ENCODE measurements at regions not wholly inside any gene's neighbourhood (a gene's known extent, or its start where the extent isn't known, plus 50 kb on each side); places are given as distances from the start of the nearest gene placed in this dataset.

- no peak for DNase-seq (ENCODE audit: low spot score)
- no peaks in the 10 kb centered on the region for H3K9me3 Mint-ChIP-seq
- H2AFZ ChIP-seq (replicated peaks) = no peak overlapping the region
- H3K4me3 Mint-ChIP-seq = no peak overlapping the region
- H3K79me2 ChIP-seq (ENCODE audit: low read depth) = no peaks in the 10 kb centered on the region
- no peak overlapping the region for H3K27ac Mint-ChIP-seq
- H3K9me3 ChIP-seq (ENCODE audit: low read depth) = no peaks in the 10 kb centered on the region
- H3F3A ChIP-seq (ENCODE audit: low read depth) = no peaks in the 10 kb centered on the region
- H3K4me3 ChIP-seq = no peak overlapping the region
- H3K36me3 Mint-ChIP-seq = no peaks in the 10 kb centered on the region
- no peak overlapping the region for H3K27ac ChIP-seq
- peaks cover 7% of the 10 kb centered on the region for H3K4me1 ChIP-seq
- H3K27me3 ChIP-seq = no peaks in the 10 kb centered on the region
- peaks cover 4% of the 10 kb centered on the region for H3K27me3 Mint-ChIP-seq (ENCODE audit: insufficient read depth, low read depth)
- no peak overlapping the region for H3K4me2 ChIP-seq
- no peaks in the 10 kb centered on the region for H3K36me3 ChIP-seq
- no peaks in the 10 kb centered on the region for H4K20me1 ChIP-seq (ENCODE audit: low read depth)
- TF ChIP-seq, protein P1, sequence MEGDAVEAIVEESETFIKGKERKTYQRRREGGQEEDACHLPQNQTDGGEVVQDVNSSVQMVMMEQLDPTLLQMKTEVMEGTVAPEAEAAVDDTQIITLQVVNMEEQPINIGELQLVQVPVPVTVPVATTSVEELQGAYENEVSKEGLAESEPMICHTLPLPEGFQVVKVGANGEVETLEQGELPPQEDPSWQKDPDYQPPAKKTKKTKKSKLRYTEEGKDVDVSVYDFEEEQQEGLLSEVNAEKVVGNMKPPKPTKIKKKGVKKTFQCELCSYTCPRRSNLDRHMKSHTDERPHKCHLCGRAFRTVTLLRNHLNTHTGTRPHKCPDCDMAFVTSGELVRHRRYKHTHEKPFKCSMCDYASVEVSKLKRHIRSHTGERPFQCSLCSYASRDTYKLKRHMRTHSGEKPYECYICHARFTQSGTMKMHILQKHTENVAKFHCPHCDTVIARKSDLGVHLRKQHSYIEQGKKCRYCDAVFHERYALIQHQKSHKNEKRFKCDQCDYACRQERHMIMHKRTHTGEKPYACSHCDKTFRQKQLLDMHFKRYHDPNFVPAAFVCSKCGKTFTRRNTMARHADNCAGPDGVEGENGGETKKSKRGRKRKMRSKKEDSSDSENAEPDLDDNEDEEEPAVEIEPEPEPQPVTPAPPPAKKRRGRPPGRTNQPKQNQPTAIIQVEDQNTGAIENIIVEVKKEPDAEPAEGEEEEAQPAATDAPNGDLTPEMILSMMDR (IDR thresholded peaks at IDR 0.05) = no peak
- no peak for TF ChIP-seq EZH2 (IDR thresholded peaks at IDR 0.05)
- no peak for TF ChIP-seq EZH2phosphoT487 (IDR thresholded peaks at IDR 0.05)
- H3K4me1 Mint-ChIP-seq = peaks cover 11% of the 10 kb centered on the region
- H3K9ac ChIP-seq = no peak overlapping the region
These were observed 63.8 kb upstream of the SMNDC1 start for GRCh38 chr10:110368556-110368955.

DNA sequence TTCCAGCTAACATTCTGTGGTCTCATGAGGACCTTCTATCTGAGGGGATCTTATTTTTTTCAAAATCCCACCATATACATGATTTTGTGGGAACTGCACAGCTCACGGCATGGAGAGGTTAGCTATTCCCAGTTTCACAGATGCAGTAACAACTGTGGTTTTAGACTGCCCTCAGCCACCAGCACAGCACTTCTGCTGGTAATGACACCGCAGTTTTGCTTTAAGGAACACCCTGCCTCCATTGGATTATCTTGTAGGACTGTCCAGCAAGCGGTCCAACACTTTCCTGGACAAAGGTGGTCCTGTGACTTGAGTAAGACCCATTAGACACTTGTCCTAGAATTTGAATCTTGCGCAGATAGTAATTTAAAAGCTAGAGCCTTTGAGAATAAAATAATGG, 65.3 kb upstream of the SMNDC1 start:
- Mint-ChIP-seq H3K9me3 (no peaks in the 10 kb centered on the region), H3K4me3 (no peak overlapping the region), H3K27me3 (ENCODE audit: insufficient read depth, low read depth) (peaks cover 12% of the 10 kb centered on the region), H3K36me3 (no peaks in the 10 kb centered on the region), H3K27ac (no peak overlapping the region), H3K4me1 (peaks cover 7% of the 10 kb centered on the region)
- H3K79me2 ChIP-seq (ENCODE audit: low read depth) = no peaks in the 10 kb centered on the region
- no peak overlapping the region for H2AFZ ChIP-seq (replicated peaks)
- TF ChIP-seq, protein P1 (IDR thresholded peaks at IDR 0.05) = no peak
- no peak for TF ChIP-seq EZH2 (IDR thresholded peaks at IDR 0.05)
- TF ChIP-seq EZH2phosphoT487 (IDR thresholded peaks at IDR 0.05) = no peak
- no peaks in the 10 kb centered on the region for H3K27me3 ChIP-seq
- DNase-seq (ENCODE audit: low spot score) = no peak
- no peak overlapping the region for H3K27ac ChIP-seq
- H3K9me3 ChIP-seq (ENCODE audit: low read depth) = no peaks in the 10 kb centered on the region
- no peaks in the 10 kb centered on the region for H4K20me1 ChIP-seq (ENCODE audit: low read depth)
- no peaks in the 10 kb centered on the region for H3K4me1 ChIP-seq
- H3K4me3 ChIP-seq = no peak overlapping the region
- H3K36me3 ChIP-seq = no peaks in the 10 kb centered on the region
- no peak overlapping the region for H3K4me2 ChIP-seq
- no peaks in the 10 kb centered on the region for H3F3A ChIP-seq (ENCODE audit: low read depth)
- H3K9ac ChIP-seq = no peak overlapping the region

- H3K27ac Mint-ChIP-seq = no peak overlapping the region
- H3K27me3 Mint-ChIP-seq (ENCODE audit: insufficient read depth, low read depth) = peaks cover 16% of the 10 kb centered on the region
These were observed 67.9 kb upstream of the SMNDC1 start for GRCh38 chr10:110372656-110373055.

More at GRCh38 chr10:110372656-110373055, 67.9 kb upstream of the SMNDC1 start:
- no peaks in the 10 kb centered on the region for H3K27me3 ChIP-seq
- H2AFZ ChIP-seq (replicated peaks) = no peak overlapping the region
- H3K79me2 ChIP-seq (ENCODE audit: low read depth) = no peaks in the 10 kb centered on the region
- no peak overlapping the region for H3K9ac ChIP-seq
- no peaks in the 10 kb centered on the region for H3K4me1 ChIP-seq
- peaks cover 19% of the 10 kb centered on the region for H3K4me1 Mint-ChIP-seq
- H4K20me1 ChIP-seq (ENCODE audit: low read depth) = no peaks in the 10 kb centered on the region
- TF ChIP-seq, protein P1 (IDR thresholded peaks at IDR 0.05) = no peak
- TF ChIP-seq EZH2phosphoT487 (IDR thresholded peaks at IDR 0.05) (no peak), EZH2 (IDR thresholded peaks at IDR 0.05) (no peak)
- no peaks in the 10 kb centered on the region for H3K9me3 Mint-ChIP-seq
- no peak overlapping the region for H3K4me2 ChIP-seq
- no peaks in the 10 kb centered on the region for H3K36me3 Mint-ChIP-seq
- H3F3A ChIP-seq (ENCODE audit: low read depth) = no peaks in the 10 kb centered on the region
- DNase-seq (ENCODE audit: low spot score) = no peak
- no peak overlapping the region for H3K27ac ChIP-seq
- H3K4me3 ChIP-seq = no peak overlapping the region
- no peaks in the 10 kb centered on the region for H3K36me3 ChIP-seq
- H3K4me3 Mint-ChIP-seq = no peak overlapping the region
- no peaks in the 10 kb centered on the region for H3K9me3 ChIP-seq (ENCODE audit: low read depth)
